B cell (primary cell): ENCODE measurements at regions not wholly inside any gene's neighbourhood (a gene's known extent, or its start where the extent isn't known, plus 50 kb on each side); places are given as distances from the start of the nearest gene placed in this dataset.
A peak's percentile ranks its signal among the peaks of the same experiment; 100 is the strongest.

Experiments used
- ATAC-seq: fragments of 200-7000 bp; cut with Tn5 transposase; one replicate; pipeline ENCODE4 v1.10.0; 2021; ENCODE audit warnings: low read depth, mild to moderate bottlenecking, moderate number of reproducible peaks, moderate library complexity
- CTCF ChIA-PET: fragments of 350-600 bp; sonication (Branson Sonifier 250); formaldehyde crosslinking; loops from one replicate; lab custom pipeline; 2021; ENCODE audit warnings: antibody characterized with exemption, inconsistent platforms; lab: Charles Lee
- POLR2A ChIA-PET: fragments of 350-600 bp; sonication (Branson Sonifier 250); formaldehyde crosslinking; loops from one replicate; lab custom pipeline; 2021; ENCODE audit warnings: antibody characterized with exemption; lab: Charles Lee
- DNase-seq: peaks from one replicate; pipeline ENCODE4 v3.0.0; 2013
- H2AFZ ChIP-seq: 2 replicates; pipeline ENCODE4 v1.6.1; 2012; ENCODE audit warnings: mild to moderate bottlenecking, low read depth, low read length; ENCODE audit not compliant: insufficient read depth, poor library complexity, severe bottlenecking
- H3K27ac ChIP-seq, 2 donors: 1 replicate in 1 of 2; 2 replicates in 1 of 2; pipeline ENCODE4 v1.5.1; 2012 to 2013; ENCODE audit warnings: low read length in 2 of 2, mild to moderate bottlenecking in 2 of 2, moderate library complexity in 1 of 2
- H3K27me3 ChIP-seq, 4 experiments: fragments of 200-600 bp in 1 of 4; sonication (generic) in 1 of 4; replicated peaks in 1 of 4; 1 replicate in 2 of 4; 2 replicates in 2 of 4; pipeline versions ENCODE4 v1.6.1 to v1.7.0; 2013 to 2016; ENCODE audit warnings: low read length in 3 of 4, mild to moderate bottlenecking in 2 of 4, mixed read lengths in 1 of 4, moderate library complexity in 1 of 4; ENCODE audit not compliant: insufficient read depth in 4 of 4, control insufficient read depth in 3 of 4; ENCODE audit errors: control extremely low read depth in 1 of 4
- H3K36me3 ChIP-seq, 2 experiments: replicated peaks in 1 of 2; 1 replicate in 1 of 2; 2 replicates in 1 of 2; pipeline versions ENCODE4 v1.6.1 to v1.7.1; 2013; ENCODE audit warnings: low read length in 1 of 2; ENCODE audit not compliant: insufficient read depth in 2 of 2, control insufficient read depth in 1 of 2; ENCODE audit errors: control extremely low read depth in 1 of 2, extremely low read depth in 1 of 2
- H3K4me1 ChIP-seq, 2 donors: fragments of 200-600 bp in 1 of 2; sonication (generic) in 1 of 2; 1 replicate in 1 of 2; 2 replicates in 1 of 2; pipeline versions ENCODE4 v1.5.1 to v1.6.1; 2013 to 2017; ENCODE audit warnings: low read length in 2 of 2; ENCODE audit not compliant: control insufficient read depth in 2 of 2, insufficient read depth in 2 of 2
- H3K4me2 ChIP-seq: replicated peaks from 2 replicates; pipeline ENCODE3; 2012; ENCODE audit warnings: mild to moderate bottlenecking, low read depth, low read length; ENCODE audit not compliant: poor library complexity, severe bottlenecking
- H3K4me3 ChIP-seq, 5 experiments: fragments of 200-600 bp in 1 of 5; sonication (generic) in 1 of 5; 1 replicate in 3 of 5; 2 replicates in 2 of 5; pipeline versions ENCODE4 v1.5.1 to v1.7.0; 2011 to 2016; ENCODE audit warnings: low read length in 4 of 5, mild to moderate bottlenecking in 4 of 5, low read depth in 2 of 5, control low read depth in 1 of 5, moderate library complexity in 1 of 5; ENCODE audit not compliant: insufficient read depth in 1 of 5; ENCODE audit errors: control extremely low read depth in 1 of 5, extremely low read depth in 1 of 5
- H3K79me2 ChIP-seq: fragments of 200-600 bp; sonication (generic); one replicate; pipeline ENCODE4 v1.6.0; 2016; ENCODE audit warnings: low read length; ENCODE audit not compliant: control insufficient read depth, insufficient read depth
- H3K9ac ChIP-seq: fragments of 200-600 bp; sonication (generic); 2 replicates; pipeline ENCODE4 v1.6.1; 2017; ENCODE audit warnings: mild to moderate bottlenecking, low read length, moderate library complexity
- H3K9me3 ChIP-seq, 3 donors: one replicate each; pipeline versions ENCODE4 v1.6.1 to v1.7.1; 2013; ENCODE audit warnings: low read length in 2 of 3; ENCODE audit not compliant: control insufficient read depth in 2 of 3, insufficient read depth in 1 of 3; ENCODE audit errors: control extremely low read depth in 1 of 3
- H4K20me1 ChIP-seq: 2 replicates; pipeline ENCODE4 v1.6.0; 2012; ENCODE audit warnings: mild to moderate bottlenecking, low read length; ENCODE audit not compliant: insufficient read depth, control insufficient read depth, poor library complexity, severe bottlenecking
- H3K27ac Mint-ChIP-seq: one replicate; pipeline ENCODE4 v1.8.0; 2021; ENCODE audit warnings: mixed read lengths
- H3K27me3 Mint-ChIP-seq: one replicate; pipeline ENCODE4 v1.8.0; 2021; ENCODE audit warnings: mixed read lengths
- H3K4me1 Mint-ChIP-seq: one replicate; pipeline ENCODE4 v1.8.0; 2021; ENCODE audit warnings: mixed read lengths
- H3K4me3 Mint-ChIP-seq: one replicate; pipeline ENCODE4 v1.8.0; 2021; ENCODE audit warnings: mixed read lengths
- H3K9me3 Mint-ChIP-seq: one replicate; pipeline ENCODE4 v1.8.0; 2022; ENCODE audit warnings: mixed read lengths; ENCODE audit not compliant: insufficient read depth
- EZH2 ChIP-seq: IDR thresholded peaks from 2 replicates; pipeline ENCODE4 v1.6.1; 2012; ENCODE audit warnings: borderline replicate concordance, low read depth, mild to moderate bottlenecking, moderate library complexity, low read length; ENCODE audit not compliant: insufficient read depth, poor library complexity, severe bottlenecking
- WGBS: methylation state at CpG from one replicate; pipeline ENCODE4 v1.1.5; 2013; ENCODE audit warnings: missing lambda C conversion rate; ENCODE audit not compliant: insufficient coverage; 5-methylcytosine and 5-hydroxymethylcytosine counted together
- intact Hi-C: fragments of 100-400 bp; cut with micrococcal nuclease; formaldehyde crosslinking; loops from one replicate; pipeline ENCODE4 v1.10.0; 2022
- TF ChIP-seq, protein P1 (sequence below): fragments of 200-600 bp; IDR thresholded peaks from one replicate; pipeline ENCODE4 v1.8.0; 2022; ENCODE audit warnings: antibody characterized with exemption, mild to moderate bottlenecking

DNA sequence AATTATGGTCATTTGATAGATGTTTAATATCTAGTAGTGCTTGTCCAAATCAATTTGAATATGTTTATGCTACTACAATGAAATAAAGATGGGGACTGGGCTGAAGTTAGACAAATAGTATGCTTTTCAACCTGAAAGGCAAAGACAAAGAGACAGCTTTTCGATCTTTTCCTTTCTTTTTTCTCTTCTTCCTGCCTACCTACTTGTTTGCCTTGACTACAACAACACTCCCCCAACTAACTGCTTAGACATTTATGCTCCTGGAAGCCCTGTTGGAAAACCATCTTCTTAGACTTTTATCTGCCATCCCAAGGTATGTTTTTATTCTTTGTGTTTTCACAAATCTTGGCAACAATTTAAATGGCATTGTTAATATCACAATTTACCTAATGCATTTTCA, 374.4 kb upstream of the DDI1 start:
- H3K79me2 ChIP-seq, result no peaks in the 10 kb centered on the region
- no peak overlapping the region for H3K4me3 ChIP-seq
- no peak for DNase-seq
- H3K4me1 ChIP-seq, result peaks cover 11 to 12% of the 10 kb centered on the region in 2 donors
- H3K27me3 ChIP-seq, result no peaks in the 10 kb centered on the region
- Mint-ChIP-seq H3K27ac (no peak overlapping the region), H3K27me3 (no peaks in the 10 kb centered on the region), H3K4me3 (no peak overlapping the region), H3K9me3 (no peaks in the 10 kb centered on the region), H3K4me1 (peaks cover 18% of the 10 kb centered on the region)
- H4K20me1 ChIP-seq, result no peaks in the 10 kb centered on the region
- no peak for TF ChIP-seq EZH2
- TF ChIP-seq, protein P1, sequence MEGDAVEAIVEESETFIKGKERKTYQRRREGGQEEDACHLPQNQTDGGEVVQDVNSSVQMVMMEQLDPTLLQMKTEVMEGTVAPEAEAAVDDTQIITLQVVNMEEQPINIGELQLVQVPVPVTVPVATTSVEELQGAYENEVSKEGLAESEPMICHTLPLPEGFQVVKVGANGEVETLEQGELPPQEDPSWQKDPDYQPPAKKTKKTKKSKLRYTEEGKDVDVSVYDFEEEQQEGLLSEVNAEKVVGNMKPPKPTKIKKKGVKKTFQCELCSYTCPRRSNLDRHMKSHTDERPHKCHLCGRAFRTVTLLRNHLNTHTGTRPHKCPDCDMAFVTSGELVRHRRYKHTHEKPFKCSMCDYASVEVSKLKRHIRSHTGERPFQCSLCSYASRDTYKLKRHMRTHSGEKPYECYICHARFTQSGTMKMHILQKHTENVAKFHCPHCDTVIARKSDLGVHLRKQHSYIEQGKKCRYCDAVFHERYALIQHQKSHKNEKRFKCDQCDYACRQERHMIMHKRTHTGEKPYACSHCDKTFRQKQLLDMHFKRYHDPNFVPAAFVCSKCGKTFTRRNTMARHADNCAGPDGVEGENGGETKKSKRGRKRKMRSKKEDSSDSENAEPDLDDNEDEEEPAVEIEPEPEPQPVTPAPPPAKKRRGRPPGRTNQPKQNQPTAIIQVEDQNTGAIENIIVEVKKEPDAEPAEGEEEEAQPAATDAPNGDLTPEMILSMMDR, result no peak
- no peak for ATAC-seq
- H3K4me2 ChIP-seq, result no peak overlapping the region
- peak overlapping the region; percentile 78 for H2AFZ ChIP-seq
- intact Hi-C loops, result no loop called here
- H3K27ac ChIP-seq, result no peak overlapping the region
- POLR2A ChIA-PET, result no interaction called here
- no peaks in the 10 kb centered on the region for H3K9me3 ChIP-seq
- WGBS, result 0% methylated on average over 1 of the region's 1 CpG
- no peaks in the 10 kb centered on the region for H3K36me3 ChIP-seq
- CTCF ChIA-PET, result interaction anchor here (0.9 to 2.0 kb wide), 2 partner anchors 8 to 21 kb away, joined by 3 to 6 read pairs; no protein-coding TSS in a partner anchor
- no peak overlapping the region for H3K9ac ChIP-seq

DNA sequence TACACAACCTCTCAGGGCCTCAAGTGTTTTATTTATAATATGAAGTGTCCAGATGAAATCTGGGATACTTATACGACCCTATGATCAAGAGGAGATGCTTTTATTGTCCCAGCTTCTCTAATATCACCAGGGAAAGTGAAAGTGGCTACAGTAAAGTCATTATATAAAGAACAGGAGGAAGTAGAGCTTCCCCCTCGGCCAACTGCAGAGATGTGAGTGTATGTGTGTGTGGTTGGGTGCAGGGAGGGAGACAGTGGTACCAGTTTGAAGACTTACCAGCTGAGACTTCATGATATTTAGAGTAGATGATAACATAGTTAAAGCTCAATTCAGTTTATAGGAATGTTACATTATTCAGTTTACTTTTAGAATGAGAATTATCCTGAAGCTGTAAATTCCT, 373.6 kb upstream of the DDI1 start:
- Mint-ChIP-seq H3K4me1 (peaks cover 18% of the 10 kb centered on the region), H3K9me3 (no peaks in the 10 kb centered on the region), H3K27ac (peak overlapping the region; percentile 53), H3K4me3 (peak overlapping the region; percentile 53), H3K27me3 (no peaks in the 10 kb centered on the region)
- DNase-seq, result peak; percentile 55
- H3K36me3 ChIP-seq, result no peaks in the 10 kb centered on the region
- peak; percentile 73 for ATAC-seq
- peak overlapping the region in 1 of 2 donors; percentile 51 for H3K27ac ChIP-seq
- ChIA-PET CTCF (interaction anchor here (0.9 to 2.0 kb wide), 3 partner anchors 9 to 20 kb away, joined by 3 to 6 read pairs (median 5); no protein-coding TSS in a partner anchor), POLR2A (no interaction called here)
- H3K9ac ChIP-seq, result peak overlapping the region; percentile 34
- H3K9me3 ChIP-seq, result no peaks in the 10 kb centered on the region
- H3K27me3 ChIP-seq, result no peaks in the 10 kb centered on the region
- peak overlapping the region in 1 of 5 experiments; percentile 34 for H3K4me3 ChIP-seq
- H3K4me2 ChIP-seq, result peak overlapping the region; percentile 69
- no peaks in the 10 kb centered on the region for H4K20me1 ChIP-seq
- intact Hi-C loops, result no loop called here
- WGBS, result 0% methylated on average over 1 of the region's 2 CpGs
- peaks cover 11 to 12% of the 10 kb centered on the region in 2 donors for H3K4me1 ChIP-seq
- no peaks in the 10 kb centered on the region for H3K79me2 ChIP-seq
- TF ChIP-seq EZH2, result no peak
- TF ChIP-seq, protein P1, result no peak
- peak overlapping the region; percentile 78 for H2AFZ ChIP-seq
